Calu3 (cell line): ENCODE measurements at regions not wholly inside any gene's neighbourhood (a gene's known extent, or its start where the extent isn't known, plus 50 kb on each side); places are given as distances from the start of the nearest gene placed in this dataset.
"Not testable (repeated sequence)": the region's sequence is repeated elsewhere in the genome, so short reads cannot be mapped to it uniquely, and the experiment has no call there.

Experiments
- BruUV-seq: library from RNA; stranded (reverse); fragments of 400-500 nt; replicated peaks from 2 replicates; lab custom pipeline; 2021; lab: Mats Ljungman, UMichigan
- CTCF ChIA-PET: fragments of 300-600 bp; sonication (Branson Sonifier 250); formaldehyde crosslinking; loops from one replicate; lab custom pipeline; 2022; ENCODE audit warnings: antibody characterized with exemption; lab: Charles Lee
- DNase-seq: peaks from one replicate; pipeline ENCODE4 v3.0.0; 2022
- H3K27ac Mint-ChIP-seq: one replicate; pipeline ENCODE4 v1.8.0; 2022; ENCODE audit warnings: mixed read lengths; ENCODE audit not compliant: unreplicated experiment
- H3K27me3 Mint-ChIP-seq: one replicate; pipeline ENCODE4 v1.8.0; 2022; ENCODE audit warnings: mixed read lengths; ENCODE audit not compliant: unreplicated experiment
- H3K36me3 Mint-ChIP-seq: one replicate; pipeline ENCODE4 v1.8.0; 2022; ENCODE audit warnings: mild to moderate bottlenecking, moderate library complexity, mixed read lengths; ENCODE audit not compliant: insufficient read depth, unreplicated experiment
- H3K4me1 Mint-ChIP-seq: one replicate; pipeline ENCODE4 v1.8.0; 2022; ENCODE audit warnings: mild to moderate bottlenecking, low read depth, mixed read lengths; ENCODE audit not compliant: unreplicated experiment
- H3K4me3 Mint-ChIP-seq: one replicate; pipeline ENCODE4 v1.8.0; 2022; ENCODE audit warnings: mild to moderate bottlenecking, low read depth, moderate library complexity, mixed read lengths; ENCODE audit not compliant: unreplicated experiment
- H3K9me3 Mint-ChIP-seq: one replicate; pipeline ENCODE4 v1.8.0; 2022; ENCODE audit warnings: low read depth, mixed read lengths; ENCODE audit not compliant: unreplicated experiment
- CTCF ChIP-seq: fragments of 200-600 bp; IDR thresholded peaks from one replicate; pipeline ENCODE4 v1.8.0; 2022; ENCODE audit warnings: antibody characterized with exemption; ENCODE audit not compliant: unreplicated experiment
- intact Hi-C: fragments of 100-400 bp; cut with micrococcal nuclease; formaldehyde crosslinking; loops from one replicate; pipeline ENCODE4 v1.10.0; 2022; ENCODE audit not compliant: unreplicated experiment

GRCh38 chr4:144421839-144422565, 224.0 kb upstream of the HHIP start:
- no TSS peak for BruUV-seq
- Mint-ChIP-seq H3K4me1 (no peaks in the 10 kb centered on the region), H3K4me3 (no peak overlapping the region), H3K27ac (no peak overlapping the region), H3K27me3 (no peaks in the 10 kb centered on the region), H3K9me3 (no peaks in the 10 kb centered on the region), H3K36me3 (no peaks in the 10 kb centered on the region)
- intact Hi-C loops = no loop called here
- no peak for TF ChIP-seq CTCF
- no peak for DNase-seq
- CTCF ChIA-PET = no interaction called here

- Mint-ChIP-seq H3K36me3 (no peaks in the 10 kb centered on the region), H3K27me3 (no peaks in the 10 kb centered on the region), H3K9me3 (no peaks in the 10 kb centered on the region), H3K4me3 (no peak overlapping the region), H3K4me1 (no peaks in the 10 kb centered on the region), H3K27ac (no peak overlapping the region)
- TF ChIP-seq CTCF = no peak
- CTCF ChIA-PET = no interaction called here
- BruUV-seq = no TSS peak
- intact Hi-C loops = no loop called here
- no peak for DNase-seq
Measured at GRCh38 chr4:144423930-144424329, 222.0 kb upstream of the HHIP start.

GRCh38 chr4:144426023-144426422, 219.9 kb upstream of the HHIP start:
- H3K9me3 Mint-ChIP-seq, H3K4me1 Mint-ChIP-seq, H3K27me3 Mint-ChIP-seq, BruUV-seq, CTCF ChIA-PET, H3K36me3 Mint-ChIP-seq, H3K4me3 Mint-ChIP-seq, DNase-seq, intact Hi-C loops, H3K27ac Mint-ChIP-seq: not testable (repeated sequence)

GRCh38 chr4:144442713-144443112, 203.2 kb upstream of the HHIP start:
- CTCF ChIA-PET = no interaction called here
- Mint-ChIP-seq H3K27ac (no peak overlapping the region), H3K27me3 (no peaks in the 10 kb centered on the region), H3K9me3 (peaks cover 11% of the 10 kb centered on the region), H3K4me1 (no peaks in the 10 kb centered on the region), H3K4me3 (no peak overlapping the region), H3K36me3 (no peaks in the 10 kb centered on the region)
- DNase-seq = no peak
- intact Hi-C loops = no loop called here
- no peak for TF ChIP-seq CTCF
- no TSS peak for BruUV-seq

GRCh38 chr4:144449611-144450010, 196.3 kb upstream of the HHIP start:
- H3K36me3 Mint-ChIP-seq = no peaks in the 10 kb centered on the region
- no peaks in the 10 kb centered on the region for H3K27me3 Mint-ChIP-seq
- H3K4me1 Mint-ChIP-seq = no peaks in the 10 kb centered on the region
- no peak for DNase-seq
- intact Hi-C loops = no loop called here
- no peaks in the 10 kb centered on the region for H3K9me3 Mint-ChIP-seq
- TF ChIP-seq CTCF = no peak
- CTCF ChIA-PET = no interaction called here
- H3K27ac Mint-ChIP-seq = no peak overlapping the region
- no TSS peak for BruUV-seq
- no peak overlapping the region for H3K4me3 Mint-ChIP-seq
